ENCODE measurements at regions not wholly inside any gene's neighbourhood (a gene's known extent, or its start where the extent isn't known, plus 50 kb on each side); places are given as distances from the start of the nearest gene placed in this dataset.

DNA sequence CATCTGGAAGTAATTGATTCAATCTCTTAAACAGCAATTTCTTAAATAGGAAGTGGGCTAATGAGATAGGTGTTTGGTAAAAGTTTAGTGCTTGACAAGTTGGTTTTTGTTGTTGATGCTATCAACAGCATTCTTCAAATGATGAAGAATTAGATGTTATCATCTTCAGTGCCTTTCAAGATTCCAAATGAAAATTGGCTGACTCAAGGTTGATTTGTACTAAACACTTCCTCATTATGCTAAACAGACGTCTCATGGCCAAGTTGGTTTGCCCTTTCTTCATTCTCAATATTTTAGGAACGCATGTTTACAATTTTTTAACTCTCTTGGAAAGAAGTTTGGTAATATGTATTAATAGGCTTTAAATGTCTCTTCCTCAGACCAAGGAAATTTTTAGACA lies 86.0 kb downstream of the MID1IP1 start:
- no peak for TF ChIP-seq POLR2A (IDR thresholded peaks at IDR 0.05)
- TF ChIP-seq, protein P1, sequence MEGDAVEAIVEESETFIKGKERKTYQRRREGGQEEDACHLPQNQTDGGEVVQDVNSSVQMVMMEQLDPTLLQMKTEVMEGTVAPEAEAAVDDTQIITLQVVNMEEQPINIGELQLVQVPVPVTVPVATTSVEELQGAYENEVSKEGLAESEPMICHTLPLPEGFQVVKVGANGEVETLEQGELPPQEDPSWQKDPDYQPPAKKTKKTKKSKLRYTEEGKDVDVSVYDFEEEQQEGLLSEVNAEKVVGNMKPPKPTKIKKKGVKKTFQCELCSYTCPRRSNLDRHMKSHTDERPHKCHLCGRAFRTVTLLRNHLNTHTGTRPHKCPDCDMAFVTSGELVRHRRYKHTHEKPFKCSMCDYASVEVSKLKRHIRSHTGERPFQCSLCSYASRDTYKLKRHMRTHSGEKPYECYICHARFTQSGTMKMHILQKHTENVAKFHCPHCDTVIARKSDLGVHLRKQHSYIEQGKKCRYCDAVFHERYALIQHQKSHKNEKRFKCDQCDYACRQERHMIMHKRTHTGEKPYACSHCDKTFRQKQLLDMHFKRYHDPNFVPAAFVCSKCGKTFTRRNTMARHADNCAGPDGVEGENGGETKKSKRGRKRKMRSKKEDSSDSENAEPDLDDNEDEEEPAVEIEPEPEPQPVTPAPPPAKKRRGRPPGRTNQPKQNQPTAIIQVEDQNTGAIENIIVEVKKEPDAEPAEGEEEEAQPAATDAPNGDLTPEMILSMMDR (IDR thresholded peaks at IDR 0.05): no peak

All from thyroid gland (tissue), 4 donors.